HuH-7 (cell line): ENCODE measurements at regions not wholly inside any gene's neighbourhood (a gene's known extent, or its start where the extent isn't known, plus 50 kb on each side); places are given as distances from the start of the nearest gene placed in this dataset.
"Not testable (repeated sequence)": the region's sequence is repeated elsewhere in the genome, so short reads cannot be mapped to it uniquely, and the experiment has no call there.

Experiments
- DNase-seq: peaks from one replicate; pipeline ENCODE4 v3.0.0; 2011; ENCODE audit warnings: low spot score

GRCh38 chr2:8498994-8499393 is 182.9 kb upstream of the ID2 start:
- no peak for DNase-seq

DNA sequence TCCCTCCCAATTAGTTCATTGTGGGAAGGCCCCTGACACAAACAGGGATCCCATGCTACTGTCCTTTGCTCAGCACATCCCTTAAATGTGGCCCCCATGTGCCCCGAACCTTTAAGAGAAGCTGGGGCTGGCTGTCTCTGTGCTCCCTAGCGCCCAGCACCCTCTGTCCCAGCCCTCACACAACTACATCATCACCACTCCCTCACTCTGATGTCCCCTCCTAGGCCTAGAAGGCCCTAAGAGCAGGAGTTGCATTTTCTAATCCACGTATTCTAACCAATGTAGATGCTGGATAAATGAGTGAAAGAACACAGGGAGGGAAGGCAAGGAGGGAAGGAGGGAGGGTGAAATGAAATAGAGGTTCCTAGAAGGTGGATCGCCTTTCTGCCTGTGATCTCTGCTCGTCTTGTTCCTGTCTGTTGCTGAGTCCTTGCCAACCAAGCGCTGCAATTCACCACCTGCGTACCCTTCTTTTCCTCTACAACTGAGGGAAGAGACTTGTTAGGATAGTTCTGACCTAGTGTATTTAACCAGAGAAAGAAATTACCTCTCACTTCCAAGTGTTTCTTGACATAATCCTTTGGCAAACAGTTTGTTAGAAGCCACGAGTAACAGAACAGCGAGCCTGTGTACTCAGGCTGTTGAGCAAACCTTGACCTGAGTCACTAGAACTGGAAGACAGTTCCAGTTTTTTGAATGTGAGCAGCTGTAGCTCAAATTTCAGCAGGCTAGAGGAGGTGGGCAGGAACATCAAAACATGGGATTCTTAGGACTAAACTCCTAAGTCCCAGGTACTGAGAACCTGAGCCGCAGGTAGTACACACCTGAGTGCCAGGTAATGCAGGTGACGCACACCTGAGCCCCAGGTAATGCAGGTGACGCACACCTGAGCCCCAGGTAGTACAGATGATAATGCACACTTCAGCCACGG is 181.5 kb upstream of the ID2 start:
- peak; percentile 44 for DNase-seq

- no peak for DNase-seq
These were observed 180.7 kb upstream of the ID2 start for GRCh38 chr2:8501061-8501720.

GRCh38 chr2:8502316-8502715 is 179.5 kb upstream of the ID2 start:
- DNase-seq, result no peak

- DNase-seq, result no peak
These were observed 176.4 kb upstream of the ID2 start for GRCh38 chr2:8505311-8505920.

DNA sequence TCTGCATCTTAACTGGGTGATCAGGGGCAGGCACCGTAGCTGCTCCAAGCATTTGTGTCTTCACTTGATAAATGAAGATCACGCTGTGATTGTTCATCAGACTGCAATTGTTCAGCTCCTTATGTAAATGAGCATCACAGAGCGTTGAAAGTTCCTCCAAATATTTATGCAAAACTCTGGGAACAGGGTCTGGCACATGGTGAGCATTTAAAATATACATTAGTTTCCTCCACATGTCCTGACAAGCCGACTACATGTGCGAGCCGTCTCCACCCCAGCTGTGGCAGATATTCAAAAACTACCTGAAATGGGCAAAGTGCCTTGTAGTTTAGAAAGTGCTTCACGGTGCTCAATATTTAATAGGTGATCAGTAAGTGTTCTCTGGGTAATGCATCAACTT is 175.1 kb upstream of the ID2 start:
- no peak for DNase-seq

GRCh38 chr2:8508766-8509165 is 173.1 kb upstream of the ID2 start:
- no peak for DNase-seq

GRCh38 chr2:8509621-8510020 is 172.2 kb upstream of the ID2 start:
- DNase-seq, result no peak

- not testable (repeated sequence) for DNase-seq
These were observed 171.8 kb upstream of the ID2 start for GRCh38 chr2:8510055-8510454.

- no peak for DNase-seq
These were observed 171.3 kb upstream of the ID2 start for GRCh38 chr2:8510519-8510918.

DNA sequence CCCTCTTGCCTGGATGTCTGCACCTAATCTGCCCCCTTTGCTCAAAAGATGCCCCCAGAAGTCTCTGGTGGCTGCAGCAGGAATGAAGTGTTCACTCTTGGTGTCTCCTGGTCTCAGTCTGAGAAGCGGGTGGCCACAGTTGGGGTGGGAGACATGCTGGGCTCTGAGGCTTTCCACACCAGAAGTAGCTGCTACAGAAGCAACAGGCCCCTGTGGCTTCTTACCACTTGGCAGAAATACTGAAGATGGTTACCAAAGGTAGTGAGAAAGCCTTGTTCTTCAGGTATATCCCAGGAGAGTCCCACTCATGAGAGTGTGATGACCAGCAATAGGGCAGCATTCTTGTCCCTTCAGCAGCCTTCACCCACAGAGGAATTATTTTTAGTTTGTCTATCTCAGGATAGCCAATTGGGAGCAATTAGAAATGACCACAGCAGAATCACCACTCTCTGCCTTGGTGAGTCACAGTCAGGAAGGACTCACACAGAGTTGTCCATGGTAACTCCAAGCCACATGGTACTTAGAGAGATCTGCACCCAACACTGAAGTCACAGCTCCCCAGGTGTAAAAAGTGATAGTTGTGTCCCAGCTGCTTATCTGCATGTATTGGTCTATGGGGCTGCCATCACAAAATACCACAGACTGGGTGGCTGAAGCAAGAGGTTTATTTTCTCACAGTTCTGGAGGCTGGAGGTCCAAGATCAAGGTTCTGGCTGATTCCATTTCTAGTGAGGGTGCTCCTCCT is 169.8 kb upstream of the ID2 start:
- DNase-seq, result no peak

DNA sequence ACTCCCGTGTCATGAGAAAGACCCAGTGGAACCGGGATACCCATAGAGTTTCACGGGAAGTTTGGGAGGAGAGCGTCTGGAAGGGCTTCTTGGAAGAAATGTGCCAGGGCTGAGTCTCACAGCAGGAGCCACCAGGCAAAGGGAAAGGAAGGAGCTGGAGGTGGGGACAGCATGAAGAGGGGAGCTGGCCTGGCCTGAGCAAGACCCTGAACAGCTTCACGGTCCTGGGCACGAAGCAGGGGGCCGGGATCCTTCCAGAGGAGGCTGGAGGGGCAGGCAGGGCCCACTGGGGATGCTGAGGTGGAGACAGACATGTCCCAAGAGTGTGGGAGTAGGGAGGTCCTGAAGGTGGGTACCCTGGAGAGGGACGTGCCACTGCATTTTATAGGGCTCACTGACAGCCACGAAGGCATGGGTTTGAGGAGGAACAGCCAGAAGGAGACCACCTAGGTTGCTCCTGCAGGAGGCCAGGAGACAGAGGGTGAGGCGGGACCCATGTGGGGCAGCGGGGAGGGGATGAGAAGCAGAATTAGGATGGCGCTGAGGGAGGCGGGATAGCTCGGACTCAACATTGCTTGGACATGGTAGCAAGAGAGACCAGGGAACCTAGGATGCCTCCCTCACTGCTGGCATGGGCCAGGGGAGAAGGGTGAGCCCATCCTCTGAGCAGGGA is 168.1 kb upstream of the ID2 start:
- no peak for DNase-seq

DNA sequence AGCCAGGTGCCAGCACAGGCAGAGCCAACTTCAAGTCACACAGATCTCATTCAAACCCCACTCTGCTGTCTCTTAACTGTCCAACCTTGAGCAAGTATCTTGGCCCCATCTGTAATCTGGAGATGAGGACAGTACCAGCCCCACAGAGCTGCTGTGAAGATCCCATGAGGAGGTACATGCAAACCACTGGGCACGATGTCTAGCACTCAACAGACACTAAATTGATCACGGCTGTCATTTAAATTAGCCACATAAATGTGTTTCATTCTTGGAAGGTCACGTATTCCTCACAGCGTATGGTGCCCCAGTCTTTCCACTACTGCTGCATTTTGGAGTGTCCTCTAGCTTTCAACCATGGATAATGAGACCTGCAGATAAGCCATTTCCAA is 167.6 kb upstream of the ID2 start:
- no peak for DNase-seq

- DNase-seq, result no peak
These were observed 166.8 kb upstream of the ID2 start for GRCh38 chr2:8514796-8515758.

DNA sequence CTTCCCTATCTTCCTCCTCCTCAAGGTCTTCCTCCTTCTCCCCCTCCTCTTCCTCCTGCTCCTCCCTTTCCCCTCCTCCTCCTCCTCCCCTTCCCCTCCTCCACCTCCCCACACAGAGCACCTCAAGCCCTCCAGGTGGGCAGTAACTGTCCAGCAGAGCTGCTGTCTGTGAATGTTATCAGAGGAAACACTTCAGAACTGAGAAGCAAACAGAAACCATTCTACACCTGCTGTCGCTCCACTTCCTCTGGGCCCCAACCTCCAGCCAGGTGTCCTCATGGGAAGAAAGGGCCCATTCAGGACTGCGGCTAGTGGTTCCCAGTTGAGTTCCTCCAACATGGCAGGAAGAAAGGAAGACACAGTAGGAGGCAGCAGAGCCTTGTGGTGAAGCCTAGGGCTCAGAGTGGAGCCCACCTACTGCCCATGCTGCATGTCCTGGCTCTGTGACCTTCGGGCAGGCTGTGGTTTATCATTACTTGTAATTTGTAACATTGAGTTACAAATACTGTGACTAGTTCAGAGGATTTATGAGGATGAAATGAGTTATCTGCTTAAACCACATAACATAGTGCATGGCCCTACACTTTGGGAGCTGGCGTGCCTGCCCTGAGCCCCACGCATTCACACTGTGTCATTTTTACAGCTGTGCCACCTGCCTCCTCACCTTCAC is 165.9 kb upstream of the ID2 start:
- DNase-seq, result no peak

GRCh38 chr2:8517850-8518498 is 163.9 kb upstream of the ID2 start:
- DNase-seq, result no peak

DNA sequence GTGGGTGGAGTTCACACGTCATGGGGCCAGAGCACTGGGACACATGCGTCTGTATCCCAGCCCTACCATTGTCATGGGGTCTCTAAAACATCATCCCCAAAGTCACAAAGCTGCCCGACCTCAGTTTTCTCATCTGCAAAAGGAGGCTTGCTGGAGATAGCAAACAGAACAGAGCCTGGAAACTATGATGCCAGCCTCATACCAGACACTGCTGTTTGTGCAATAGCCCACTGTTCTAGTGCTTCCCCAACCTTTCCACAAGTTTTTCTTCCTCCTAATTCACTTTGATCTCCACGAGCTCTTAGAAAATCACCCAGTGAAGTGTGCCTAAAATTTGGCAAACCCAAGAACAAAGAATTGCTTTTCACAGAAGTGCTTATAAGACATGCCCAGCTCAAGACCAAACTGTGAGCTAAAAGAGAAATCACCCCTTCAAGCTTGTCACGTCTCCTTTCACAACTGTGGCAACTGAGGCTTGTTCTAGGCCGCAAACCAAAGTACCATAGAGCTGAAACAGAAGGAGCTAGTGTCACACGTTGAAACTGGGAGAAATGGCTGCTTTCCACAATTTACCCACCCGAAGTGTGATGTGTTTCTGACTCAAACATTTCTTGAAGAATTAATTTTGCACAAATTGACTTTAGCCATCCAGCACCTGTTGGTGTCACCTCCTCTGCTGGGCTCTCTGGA is 162.7 kb upstream of the ID2 start:
- no peak for DNase-seq

- DNase-seq, result no peak
These were observed 161.0 kb upstream of the ID2 start for GRCh38 chr2:8520791-8521344.

- DNase-seq, result no peak
These were observed 159.2 kb upstream of the ID2 start for GRCh38 chr2:8522687-8523086.
